ENCODE measurements at regions not wholly inside any gene's neighbourhood (a gene's known extent, or its start where the extent isn't known, plus 50 kb on each side); places are given as distances from the start of the nearest gene placed in this dataset.
"Not testable (repeated sequence)": the region's sequence is repeated elsewhere in the genome, so short reads cannot be mapped to it uniquely, and the experiment has no call there.

GRCh38 chr7:145147865-145148264 is 312.0 kb upstream of the TPK1 start:
- no peak for DNase-seq (ENCODE audit: low read depth in 2 of 3, low spot score in 1 of 3)

GRCh38 chr7:145143685-145144084 is 307.8 kb upstream of the TPK1 start:
- no peak for DNase-seq (ENCODE audit: low read depth in 2 of 3, low spot score in 1 of 3)

GRCh38 chr7:145134377-145134776 is 298.5 kb upstream of the TPK1 start:
- DNase-seq (ENCODE audit: low read depth in 2 of 3, low spot score in 1 of 3): no peak

- DNase-seq (ENCODE audit: low read depth in 2 of 3, low spot score in 1 of 3): no peak
Measured at GRCh38 chr7:145123502-145123901, 287.6 kb upstream of the TPK1 start.

GRCh38 chr7:145106001-145106400 is 270.1 kb upstream of the TPK1 start:
- no peak for DNase-seq (ENCODE audit: low read depth in 2 of 3, low spot score in 1 of 3)

GRCh38 chr7:145105561-145105960 is 269.7 kb upstream of the TPK1 start:
- no peak for DNase-seq (ENCODE audit: low read depth in 2 of 3, low spot score in 1 of 3)

- DNase-seq (ENCODE audit: low read depth in 2 of 3, low spot score in 1 of 3): no peak
Measured at GRCh38 chr7:145104400-145104799, 268.5 kb upstream of the TPK1 start.

GRCh38 chr7:145102199-145102598 is 266.3 kb upstream of the TPK1 start:
- DNase-seq (ENCODE audit: low read depth in 2 of 3, low spot score in 1 of 3): not testable (repeated sequence)

- no peak for DNase-seq (ENCODE audit: low read depth in 2 of 3, low spot score in 1 of 3)
Measured at GRCh38 chr7:145092766-145093165, 256.9 kb upstream of the TPK1 start.

- no peak for DNase-seq (ENCODE audit: low read depth in 2 of 3, low spot score in 1 of 3)
Measured at GRCh38 chr7:145088111-145088745, 252.4 kb upstream of the TPK1 start.

- no peak for DNase-seq (ENCODE audit: low read depth in 2 of 3, low spot score in 1 of 3)
Measured at GRCh38 chr7:145082366-145083161, 246.7 kb upstream of the TPK1 start.

GRCh38 chr7:145065473-145065872 is 229.6 kb upstream of the TPK1 start:
- no peak for DNase-seq (ENCODE audit: low read depth in 2 of 3, low spot score in 1 of 3)

- no peak for DNase-seq (ENCODE audit: low read depth in 2 of 3, low spot score in 1 of 3)
Measured at GRCh38 chr7:145064114-145064513, 228.3 kb upstream of the TPK1 start.

GRCh38 chr7:145053781-145054180 is 217.9 kb upstream of the TPK1 start:
- DNase-seq (ENCODE audit: low read depth in 2 of 3, low spot score in 1 of 3): no peak

- DNase-seq (ENCODE audit: low read depth in 2 of 3, low spot score in 1 of 3): no peak
Measured at GRCh38 chr7:145050415-145050814, 214.6 kb upstream of the TPK1 start.

GRCh38 chr7:145036604-145037405 is 201.0 kb upstream of the TPK1 start:
- peak; percentile 9 to 58 (median 12) for DNase-seq (ENCODE audit: low read depth in 2 of 3, low spot score in 1 of 3)

GRCh38 chr7:145031162-145031561 is 195.3 kb upstream of the TPK1 start:
- DNase-seq (ENCODE audit: low read depth in 2 of 3, low spot score in 1 of 3): no peak

- DNase-seq (ENCODE audit: low read depth in 2 of 3, low spot score in 1 of 3): no peak
Measured at GRCh38 chr7:145030754-145031153, 194.9 kb upstream of the TPK1 start.

GRCh38 chr7:145020454-145020853 is 184.6 kb upstream of the TPK1 start:
- no peak for DNase-seq (ENCODE audit: low read depth in 2 of 3, low spot score in 1 of 3)

GRCh38 chr7:145016068-145016467 is 180.2 kb upstream of the TPK1 start:
- no peak for DNase-seq (ENCODE audit: low read depth in 2 of 3, low spot score in 1 of 3)

- DNase-seq (ENCODE audit: low read depth in 2 of 3, low spot score in 1 of 3): no peak
Measured at GRCh38 chr7:145009876-145010275, 174.0 kb upstream of the TPK1 start.

GRCh38 chr7:145005601-145006000 is 169.7 kb upstream of the TPK1 start:
- DNase-seq (ENCODE audit: low read depth in 2 of 3, low spot score in 1 of 3): no peak
